ENCODE measurements at regions not wholly inside any gene's neighbourhood (a gene's known extent, or its start where the extent isn't known, plus 50 kb on each side); places are given as distances from the start of the nearest gene placed in this dataset.

DNA sequence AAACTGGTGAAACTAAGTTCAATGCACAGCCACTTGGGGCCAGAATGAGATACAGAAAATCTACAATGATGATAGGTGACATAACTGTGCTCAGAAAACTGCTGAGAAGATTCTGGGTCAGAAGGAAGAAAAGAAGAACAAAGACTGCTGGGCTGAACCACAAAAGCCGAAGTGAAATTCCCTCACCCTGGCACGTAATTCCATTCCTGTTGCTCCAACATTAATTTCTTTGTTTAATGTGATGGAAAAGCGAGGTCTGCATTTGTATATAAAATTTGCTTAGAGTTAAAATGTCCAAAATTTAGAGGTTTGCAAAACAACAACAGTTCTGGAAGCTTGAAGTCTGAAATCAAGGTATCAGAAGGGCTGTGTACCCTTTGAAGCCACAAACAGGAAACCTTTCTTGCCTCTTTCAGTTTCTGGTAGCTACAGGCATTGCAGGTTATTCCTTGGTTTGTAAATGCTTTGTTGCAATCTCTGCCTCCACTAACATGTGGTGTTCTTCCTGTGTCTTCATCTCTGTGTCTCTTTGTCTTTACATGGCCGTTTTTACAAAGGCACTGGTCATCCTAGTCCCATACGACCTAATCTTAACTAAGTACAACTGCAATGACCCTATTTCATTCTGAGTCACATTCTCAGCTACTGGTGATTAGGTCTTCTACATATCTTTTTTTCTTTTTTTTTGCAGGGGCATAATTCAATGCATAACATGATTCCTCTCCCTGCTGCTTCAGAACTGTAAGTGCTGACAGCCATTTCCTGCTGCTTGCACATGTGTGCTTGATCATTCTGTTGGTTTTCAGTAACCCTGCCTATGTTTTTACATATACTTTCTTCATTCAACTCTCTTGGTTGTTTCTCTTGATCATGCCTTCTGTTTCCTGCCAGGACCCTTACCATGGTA is 603.0 kb upstream of the CDH8 start:
- H3K36me3 ChIP-seq = no peaks in the 10 kb centered on the region
- no peak overlapping the region for H3K4me3 ChIP-seq
- no peak overlapping the region for H3K27ac ChIP-seq
- peaks cover 0 to 2% (median 0%) of the 10 kb centered on the region in 4 donors for H3K9me3 ChIP-seq
- no peaks in the 10 kb centered on the region for H3K4me1 ChIP-seq
- no peak for DNase-seq
- H3K27me3 ChIP-seq = no peaks in the 10 kb centered on the region
- TF ChIP-seq, protein P1, sequence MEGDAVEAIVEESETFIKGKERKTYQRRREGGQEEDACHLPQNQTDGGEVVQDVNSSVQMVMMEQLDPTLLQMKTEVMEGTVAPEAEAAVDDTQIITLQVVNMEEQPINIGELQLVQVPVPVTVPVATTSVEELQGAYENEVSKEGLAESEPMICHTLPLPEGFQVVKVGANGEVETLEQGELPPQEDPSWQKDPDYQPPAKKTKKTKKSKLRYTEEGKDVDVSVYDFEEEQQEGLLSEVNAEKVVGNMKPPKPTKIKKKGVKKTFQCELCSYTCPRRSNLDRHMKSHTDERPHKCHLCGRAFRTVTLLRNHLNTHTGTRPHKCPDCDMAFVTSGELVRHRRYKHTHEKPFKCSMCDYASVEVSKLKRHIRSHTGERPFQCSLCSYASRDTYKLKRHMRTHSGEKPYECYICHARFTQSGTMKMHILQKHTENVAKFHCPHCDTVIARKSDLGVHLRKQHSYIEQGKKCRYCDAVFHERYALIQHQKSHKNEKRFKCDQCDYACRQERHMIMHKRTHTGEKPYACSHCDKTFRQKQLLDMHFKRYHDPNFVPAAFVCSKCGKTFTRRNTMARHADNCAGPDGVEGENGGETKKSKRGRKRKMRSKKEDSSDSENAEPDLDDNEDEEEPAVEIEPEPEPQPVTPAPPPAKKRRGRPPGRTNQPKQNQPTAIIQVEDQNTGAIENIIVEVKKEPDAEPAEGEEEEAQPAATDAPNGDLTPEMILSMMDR (IDR thresholded peaks at IDR 0.05) = no peak
- no peak for TF ChIP-seq POLR2A (IDR thresholded peaks at IDR 0.05)

DNA sequence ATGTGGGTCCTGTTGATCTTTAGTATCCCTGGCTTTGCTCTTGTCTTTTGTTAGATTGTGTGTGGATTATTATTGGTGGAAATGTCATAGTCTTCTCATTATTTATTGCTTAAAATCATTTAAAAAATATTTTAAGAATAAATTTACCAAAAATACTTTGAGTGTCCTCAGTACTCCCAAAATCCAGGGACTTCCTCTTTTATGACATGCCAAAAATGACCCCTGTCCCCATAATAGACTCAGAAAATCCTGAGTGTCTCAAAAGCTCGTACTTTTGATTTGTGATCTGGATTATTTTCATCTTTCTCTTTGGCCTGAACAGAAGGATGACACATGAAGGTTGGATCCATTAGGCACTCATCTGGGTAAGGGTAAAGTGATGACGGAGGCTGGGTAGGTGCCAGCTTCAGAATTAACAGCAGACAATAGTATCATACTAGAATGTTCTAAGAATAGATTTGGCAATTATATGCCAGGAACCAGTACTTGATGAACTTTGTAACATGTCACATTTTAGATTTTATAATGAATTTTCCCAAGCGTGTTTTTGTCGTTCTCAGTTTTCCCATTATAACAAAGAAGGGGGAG is 602.2 kb upstream of the CDH8 start:
- no peak for DNase-seq

DNA sequence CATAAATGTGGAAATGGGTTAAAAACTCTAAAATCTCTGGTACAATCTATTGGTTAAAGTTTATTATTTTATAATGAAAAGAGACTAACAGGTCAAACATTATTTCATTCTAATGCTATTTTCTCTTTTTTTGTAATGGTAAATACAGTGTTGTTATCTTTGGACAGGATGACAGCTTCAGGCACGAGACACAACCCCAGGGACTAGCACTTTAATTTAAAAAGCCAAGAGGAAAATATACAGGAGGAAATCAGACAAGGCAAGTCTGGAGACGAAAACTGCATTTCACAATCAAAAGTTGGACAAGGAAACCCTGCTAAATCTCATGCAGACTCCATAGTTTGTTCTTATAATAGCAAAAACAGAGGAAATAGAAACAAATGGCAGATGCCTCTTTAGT is 589.1 kb upstream of the CDH8 start:
- Histone ChIP-seq H3K27me3 (no peaks in the 10 kb centered on the region), H3K4me1 (no peaks in the 10 kb centered on the region), H3K27ac (no peak overlapping the region), H3K9me3 (no peaks in the 10 kb centered on the region), H3K4me3 (no peak overlapping the region), H3K36me3 (no peaks in the 10 kb centered on the region)
- DNase-seq = no peak
- TF ChIP-seq, protein P1 (IDR thresholded peaks at IDR 0.05) = no peak
- TF ChIP-seq POLR2A (IDR thresholded peaks at IDR 0.05) = no peak

More for the DNA sequence above, 602.2 kb upstream of the CDH8 start:
- Histone ChIP-seq H3K27ac (no peak overlapping the region), H3K36me3 (no peaks in the 10 kb centered on the region), H3K27me3 (no peaks in the 10 kb centered on the region), H3K4me1 (no peaks in the 10 kb centered on the region), H3K4me3 (no peak overlapping the region), H3K9me3 (peaks cover 0 to 2% (median 0%) of the 10 kb centered on the region in 4 donors)
- TF ChIP-seq, protein P1 (IDR thresholded peaks at IDR 0.05) = no peak
- TF ChIP-seq POLR2A (IDR thresholded peaks at IDR 0.05) = no peak

DNA sequence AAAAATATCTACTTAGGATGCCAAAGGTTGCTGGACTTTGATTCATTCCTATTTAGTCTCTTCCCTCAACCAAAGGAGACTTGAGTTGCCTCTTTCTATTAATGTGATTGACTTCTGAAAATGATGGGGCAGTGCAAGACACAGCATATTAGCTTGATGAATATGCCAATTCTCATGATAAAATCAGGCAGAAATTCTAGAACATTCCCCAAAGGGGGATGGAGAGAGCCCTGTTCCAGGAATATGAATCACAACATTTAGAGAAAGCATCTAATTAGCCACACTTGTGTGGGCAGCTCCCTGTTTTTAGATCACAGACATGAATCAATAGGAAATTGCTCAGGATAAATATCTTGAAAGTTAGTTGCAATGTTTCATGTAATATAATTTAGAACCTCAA is 584.0 kb upstream of the CDH8 start:
- Histone ChIP-seq H3K9me3 (no peaks in the 10 kb centered on the region), H3K27ac (no peak overlapping the region), H3K27me3 (no peaks in the 10 kb centered on the region), H3K4me3 (no peak overlapping the region), H3K4me1 (no peaks in the 10 kb centered on the region), H3K36me3 (no peaks in the 10 kb centered on the region)
- TF ChIP-seq, protein P1 (IDR thresholded peaks at IDR 0.05) = no peak
- no peak for TF ChIP-seq POLR2A (IDR thresholded peaks at IDR 0.05)
- no peak for DNase-seq

DNA sequence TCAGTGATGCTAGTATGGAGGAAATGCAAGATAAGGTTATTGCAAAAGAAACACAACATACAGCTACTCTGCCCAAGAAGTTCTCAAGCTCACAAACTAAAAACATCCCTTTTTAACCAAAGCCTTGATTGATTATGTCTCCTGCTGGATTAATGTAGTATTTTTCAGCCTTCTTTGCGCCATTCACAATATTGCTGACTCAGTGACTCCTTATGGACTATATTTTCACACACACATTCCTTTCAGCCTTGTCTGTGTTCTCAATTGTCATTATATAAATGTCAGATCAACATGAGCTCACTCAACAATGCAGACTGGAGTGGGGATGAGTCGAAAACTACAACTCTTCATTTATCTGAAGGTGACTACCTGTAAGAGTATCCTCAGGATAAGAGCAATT is 579.3 kb upstream of the CDH8 start:
- no peaks in the 10 kb centered on the region for H3K4me1 ChIP-seq
- H3K9me3 ChIP-seq = no peaks in the 10 kb centered on the region
- TF ChIP-seq, protein P1 (IDR thresholded peaks at IDR 0.05) = no peak
- TF ChIP-seq POLR2A (IDR thresholded peaks at IDR 0.05) = no peak
- H3K4me3 ChIP-seq = no peak overlapping the region
- no peaks in the 10 kb centered on the region for H3K36me3 ChIP-seq
- DNase-seq = no peak
- no peak overlapping the region for H3K27ac ChIP-seq
- H3K27me3 ChIP-seq = no peaks in the 10 kb centered on the region
